ENCODE measurements at regions not wholly inside any gene's neighbourhood (a gene's known extent, or its start where the extent isn't known, plus 50 kb on each side); places are given as distances from the start of the nearest gene placed in this dataset.

DNA sequence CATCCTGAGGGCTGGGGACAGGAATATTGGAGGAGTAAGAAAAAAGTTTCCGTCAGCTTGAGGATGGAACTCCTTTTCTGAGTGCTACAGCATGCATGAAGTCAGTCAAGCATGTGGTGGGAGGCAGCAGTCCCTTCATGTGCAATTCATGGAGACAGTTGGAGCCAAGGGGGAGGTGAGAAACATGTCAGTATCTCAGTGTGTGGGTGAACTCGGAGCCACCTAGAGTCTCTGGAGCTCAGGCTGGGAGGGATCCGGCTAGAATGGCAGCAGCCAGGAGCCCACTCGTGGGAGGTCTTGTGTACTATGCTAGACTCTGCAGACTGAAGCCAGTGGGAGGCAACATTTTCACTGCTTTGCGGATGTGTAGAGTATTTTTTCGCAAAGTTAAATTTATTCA lies 60.3 kb downstream of the AVPR1A start:
- H3K27ac ChIP-seq = no peak overlapping the region
- no peaks in the 10 kb centered on the region for H3K27me3 ChIP-seq
- no peak overlapping the region for H3K4me3 ChIP-seq
- WGBS, 4 donors = 77 to 81% (median 80%) methylated on average over 5 to 6 of the region's 6 CpGs
- intact Hi-C loops (cut with DNase I) = no loop called here
- H3K4me1 ChIP-seq (replicated peaks in 1 of 2) = no peaks in the 10 kb centered on the region
- no peaks in the 10 kb centered on the region for H3K36me3 ChIP-seq (replicated peaks in 1 of 2)
- DNase-seq = no peak
- TF ChIP-seq, protein P1, sequence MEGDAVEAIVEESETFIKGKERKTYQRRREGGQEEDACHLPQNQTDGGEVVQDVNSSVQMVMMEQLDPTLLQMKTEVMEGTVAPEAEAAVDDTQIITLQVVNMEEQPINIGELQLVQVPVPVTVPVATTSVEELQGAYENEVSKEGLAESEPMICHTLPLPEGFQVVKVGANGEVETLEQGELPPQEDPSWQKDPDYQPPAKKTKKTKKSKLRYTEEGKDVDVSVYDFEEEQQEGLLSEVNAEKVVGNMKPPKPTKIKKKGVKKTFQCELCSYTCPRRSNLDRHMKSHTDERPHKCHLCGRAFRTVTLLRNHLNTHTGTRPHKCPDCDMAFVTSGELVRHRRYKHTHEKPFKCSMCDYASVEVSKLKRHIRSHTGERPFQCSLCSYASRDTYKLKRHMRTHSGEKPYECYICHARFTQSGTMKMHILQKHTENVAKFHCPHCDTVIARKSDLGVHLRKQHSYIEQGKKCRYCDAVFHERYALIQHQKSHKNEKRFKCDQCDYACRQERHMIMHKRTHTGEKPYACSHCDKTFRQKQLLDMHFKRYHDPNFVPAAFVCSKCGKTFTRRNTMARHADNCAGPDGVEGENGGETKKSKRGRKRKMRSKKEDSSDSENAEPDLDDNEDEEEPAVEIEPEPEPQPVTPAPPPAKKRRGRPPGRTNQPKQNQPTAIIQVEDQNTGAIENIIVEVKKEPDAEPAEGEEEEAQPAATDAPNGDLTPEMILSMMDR (IDR thresholded peaks at IDR 0.05) = no peak
- TF ChIP-seq POLR2A (IDR thresholded peaks at IDR 0.05) = no peak
- no peaks in the 10 kb centered on the region for H3K9me3 ChIP-seq (replicated peaks in 1 of 3)

GRCh38 chr12:63086149-63086915 lies 64.7 kb downstream of the AVPR1A start:
- DNase-seq = no peak
- Histone ChIP-seq H3K4me1 (replicated peaks in 1 of 2) (no peaks in the 10 kb centered on the region), H3K9me3 (replicated peaks in 1 of 3) (no peaks in the 10 kb centered on the region), H3K27ac (no peak overlapping the region), H3K27me3 (no peaks in the 10 kb centered on the region), H3K36me3 (replicated peaks in 1 of 2) (no peaks in the 10 kb centered on the region), H3K4me3 (no peak overlapping the region)
- intact Hi-C loops (cut with DNase I) = no loop called here
- TF ChIP-seq, protein P1 (IDR thresholded peaks at IDR 0.05) = no peak
- 68 to 80% (median 75%) methylated on average over 7 of the region's 7 CpGs for WGBS, 4 donors

- no peak for TF ChIP-seq POLR2A (IDR thresholded peaks at IDR 0.05)
- TF ChIP-seq, protein P1 (IDR thresholded peaks at IDR 0.05) = no peak
- Histone ChIP-seq H3K4me1 (replicated peaks in 1 of 2) (no peaks in the 10 kb centered on the region), H3K27ac (no peak overlapping the region), H3K36me3 (replicated peaks in 1 of 2) (no peaks in the 10 kb centered on the region), H3K9me3 (replicated peaks in 1 of 3) (no peaks in the 10 kb centered on the region), H3K27me3 (no peaks in the 10 kb centered on the region), H3K4me3 (no peak overlapping the region)
- WGBS, 4 donors = 69 to 83% (median 75%) methylated on average over 4 of the region's 4 CpGs
- DNase-seq = no peak
- intact Hi-C loops (cut with DNase I) = no loop called here
These were observed 65.9 kb downstream of the AVPR1A start for GRCh38 chr12:63085120-63085519.

GRCh38 chr12:63084501-63084900 lies 66.5 kb downstream of the AVPR1A start:
- Histone ChIP-seq H3K27me3 (no peaks in the 10 kb centered on the region), H3K4me1 (replicated peaks in 1 of 2) (no peaks in the 10 kb centered on the region), H3K27ac (no peak overlapping the region), H3K9me3 (replicated peaks in 1 of 3) (no peaks in the 10 kb centered on the region), H3K4me3 (no peak overlapping the region), H3K36me3 (replicated peaks in 1 of 2) (no peaks in the 10 kb centered on the region)
- WGBS, 4 donors = 72 to 85% (median 77%) methylated on average over 1 of the region's 1 CpG
- intact Hi-C loops (cut with DNase I) = no loop called here
- DNase-seq = no peak
- no peak for TF ChIP-seq POLR2A (IDR thresholded peaks at IDR 0.05)
- TF ChIP-seq, protein P1 (IDR thresholded peaks at IDR 0.05) = no peak

Measured in adrenal gland (tissue), 9 donors.